PC-9 (cell line): ENCODE measurements at regions not wholly inside any gene's neighbourhood (a gene's known extent, or its start where the extent isn't known, plus 50 kb on each side); places are given as distances from the start of the nearest gene placed in this dataset.

ENCODE experiments used
- CTCF ChIP-seq: fragments of 200-600 bp; sonication (generic); conservative IDR thresholded peaks from 2 replicates; pipeline ENCODE4 v1.6.1; 2017; ENCODE audit warnings: mixed run types, antibody characterized with exemption, mild to moderate bottlenecking, moderate library complexity
- EZH2 ChIP-seq: fragments of 200-600 bp; sonication (generic); IDR thresholded peaks from 2 replicates; pipeline ENCODE4 v1.8.0; 2017; ENCODE audit warnings: antibody characterized with exemption, low read depth

- TF ChIP-seq CTCF (no peak), EZH2 (no peak)
Observed at GRCh38 chr15:31256378-31257265, 70.0 kb upstream of the KLF13 start.
